ENCODE measurements at regions not wholly inside any gene's neighbourhood (a gene's known extent, or its start where the extent isn't known, plus 50 kb on each side); places are given as distances from the start of the nearest gene placed in this dataset.
"Not testable (repeated sequence)": the region's sequence is repeated elsewhere in the genome, so short reads cannot be mapped to it uniquely, and the experiment has no call there.

DNA sequence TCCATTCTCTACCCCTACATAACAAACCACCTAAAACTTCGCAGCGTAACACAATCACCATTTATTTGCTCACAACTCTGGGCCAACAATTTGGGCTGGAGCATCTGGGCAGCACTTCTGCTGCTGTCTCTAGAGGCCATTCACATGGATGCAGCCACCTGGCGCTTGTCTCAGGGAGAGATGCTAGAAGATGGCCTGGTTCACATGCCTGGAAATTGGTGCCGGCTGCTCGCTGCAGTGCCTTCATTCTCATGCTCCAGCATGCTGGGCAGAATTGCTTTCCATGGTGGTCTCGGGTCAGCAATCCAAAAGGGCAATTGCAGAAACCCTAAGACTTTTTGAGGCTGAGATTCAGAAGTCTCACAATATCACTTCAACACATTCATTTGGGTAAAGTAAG lies 157.4 kb downstream of the SUCLG1 start:
- Histone ChIP-seq H3K27ac (no peak overlapping the region), H3K4me3 (no peak overlapping the region)
- TF ChIP-seq, protein P1, sequence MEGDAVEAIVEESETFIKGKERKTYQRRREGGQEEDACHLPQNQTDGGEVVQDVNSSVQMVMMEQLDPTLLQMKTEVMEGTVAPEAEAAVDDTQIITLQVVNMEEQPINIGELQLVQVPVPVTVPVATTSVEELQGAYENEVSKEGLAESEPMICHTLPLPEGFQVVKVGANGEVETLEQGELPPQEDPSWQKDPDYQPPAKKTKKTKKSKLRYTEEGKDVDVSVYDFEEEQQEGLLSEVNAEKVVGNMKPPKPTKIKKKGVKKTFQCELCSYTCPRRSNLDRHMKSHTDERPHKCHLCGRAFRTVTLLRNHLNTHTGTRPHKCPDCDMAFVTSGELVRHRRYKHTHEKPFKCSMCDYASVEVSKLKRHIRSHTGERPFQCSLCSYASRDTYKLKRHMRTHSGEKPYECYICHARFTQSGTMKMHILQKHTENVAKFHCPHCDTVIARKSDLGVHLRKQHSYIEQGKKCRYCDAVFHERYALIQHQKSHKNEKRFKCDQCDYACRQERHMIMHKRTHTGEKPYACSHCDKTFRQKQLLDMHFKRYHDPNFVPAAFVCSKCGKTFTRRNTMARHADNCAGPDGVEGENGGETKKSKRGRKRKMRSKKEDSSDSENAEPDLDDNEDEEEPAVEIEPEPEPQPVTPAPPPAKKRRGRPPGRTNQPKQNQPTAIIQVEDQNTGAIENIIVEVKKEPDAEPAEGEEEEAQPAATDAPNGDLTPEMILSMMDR (IDR thresholded peaks at IDR 0.05) = no peak
- no peak for DNase-seq (ENCODE audit: low spot score)

- H3K4me3 ChIP-seq = no peak overlapping the region
- no peak for DNase-seq (ENCODE audit: low spot score)
- TF ChIP-seq, protein P1 (IDR thresholded peaks at IDR 0.05) = no peak
- no peak overlapping the region for H3K27ac ChIP-seq
These were observed 158.4 kb downstream of the SUCLG1 start for GRCh38 chr2:84300696-84301029.

DNA sequence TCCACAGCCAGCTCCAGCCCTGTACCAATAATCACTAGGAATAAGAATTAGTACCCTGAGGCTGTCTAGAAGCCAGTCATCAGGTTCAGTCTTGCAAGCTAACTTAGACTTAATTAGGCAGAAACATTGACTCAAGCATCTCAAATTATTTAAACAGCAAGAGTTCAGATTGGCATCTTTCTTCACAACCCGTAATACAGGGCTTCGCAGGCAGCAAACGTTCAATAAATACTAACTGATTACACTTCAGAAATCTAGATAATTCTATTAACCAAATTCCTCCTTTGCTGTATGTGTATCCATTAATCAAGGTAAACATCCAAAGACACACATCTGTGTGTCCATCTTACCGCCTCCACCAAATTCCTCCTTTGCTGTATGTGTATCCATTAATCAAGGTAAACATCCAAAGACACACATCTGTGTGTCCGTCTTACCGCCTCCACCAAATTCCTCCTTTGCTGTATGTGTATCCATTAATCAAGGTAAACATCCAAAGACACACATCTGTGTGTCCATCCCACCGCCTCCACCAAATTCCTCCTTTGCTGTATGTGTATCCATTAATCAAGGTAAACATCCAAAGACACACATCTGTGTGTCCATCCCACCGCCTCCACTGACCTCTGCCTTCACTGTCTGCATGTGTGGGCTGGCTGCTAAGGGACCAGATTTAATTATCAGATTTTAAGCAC lies 158.9 kb downstream of the SUCLG1 start:
- DNase-seq (ENCODE audit: low spot score); H3K4me3 ChIP-seq; H3K27ac ChIP-seq: not testable (repeated sequence)

- no peak overlapping the region for H3K27ac ChIP-seq
- no peak for DNase-seq (ENCODE audit: low spot score)
- TF ChIP-seq, protein P1 (IDR thresholded peaks at IDR 0.05) = no peak
- H3K4me3 ChIP-seq = no peak overlapping the region
These were observed 159.8 kb downstream of the SUCLG1 start for GRCh38 chr2:84299211-84299775.

DNA sequence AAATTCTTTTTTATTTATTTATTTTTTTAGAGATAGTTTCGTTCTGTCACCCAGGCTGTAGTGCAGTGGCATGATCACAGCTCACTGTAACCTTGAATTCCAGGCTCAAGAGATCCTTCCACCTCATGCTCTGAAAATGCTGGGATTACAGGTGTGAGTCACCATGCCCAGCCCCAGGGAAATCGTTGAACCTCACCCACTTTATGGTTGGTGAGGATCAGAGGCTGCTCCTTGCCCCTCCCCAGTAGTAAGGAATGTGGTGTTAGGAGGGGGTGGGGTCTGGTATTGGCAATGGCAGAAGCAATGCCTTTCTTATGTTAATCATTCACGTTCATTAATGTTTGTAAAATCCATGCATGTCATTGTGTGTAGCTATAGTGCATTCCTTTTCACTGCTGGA lies 161.9 kb downstream of the SUCLG1 start:
- TF ChIP-seq, protein P1 (IDR thresholded peaks at IDR 0.05) = no peak
- DNase-seq (ENCODE audit: low spot score) = no peak
- Histone ChIP-seq H3K4me3 (no peak overlapping the region), H3K27ac (no peak overlapping the region)

DNA sequence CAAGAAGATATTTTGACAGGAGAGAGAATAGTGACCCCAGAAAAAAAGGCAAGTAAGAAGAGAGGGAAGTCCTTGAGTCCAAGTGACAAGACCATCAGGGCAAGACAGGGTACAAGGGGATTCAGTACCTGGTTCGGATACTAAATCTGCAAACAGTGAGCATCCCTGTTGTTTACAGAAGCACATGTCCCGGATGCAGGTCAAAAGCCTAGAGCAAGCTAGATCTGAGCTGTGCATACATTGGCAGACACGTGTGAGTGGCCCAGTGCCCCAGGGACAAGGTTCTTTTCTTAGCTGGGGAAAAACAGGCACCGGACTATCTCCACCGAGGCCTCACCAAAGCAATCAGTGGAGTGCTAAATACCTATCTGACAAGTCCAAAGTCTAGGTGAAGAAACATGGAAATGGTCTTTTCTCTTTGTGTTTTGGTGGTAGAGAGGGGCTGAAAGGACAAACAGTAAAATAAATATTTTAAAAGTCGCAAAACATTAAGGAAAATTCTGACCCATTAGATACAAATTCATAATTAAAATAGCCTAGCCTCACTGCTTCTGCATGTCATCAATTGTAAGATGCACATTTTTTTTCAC lies 165.2 kb downstream of the SUCLG1 start:
- no peak for DNase-seq (ENCODE audit: low spot score)

GRCh38 chr2:84292545-84292944 lies 166.5 kb downstream of the SUCLG1 start:
- TF ChIP-seq, protein P1 (IDR thresholded peaks at IDR 0.05) = no peak
- Histone ChIP-seq H3K4me3 (no peak overlapping the region), H3K27ac (no peak overlapping the region)
- DNase-seq (ENCODE audit: low spot score) = no peak

More for the DNA sequence above, 165.2 kb downstream of the SUCLG1 start:
- H3K4me3 ChIP-seq = no peak overlapping the region
- TF ChIP-seq, protein P1 (IDR thresholded peaks at IDR 0.05) = no peak
- H3K27ac ChIP-seq = no peak overlapping the region

All from coronary artery (tissue), 2 donors.